HepG2 (cell line): ENCODE measurements at regions not wholly inside any gene's neighbourhood (a gene's known extent, or its start where the extent isn't known, plus 50 kb on each side); places are given as distances from the start of the nearest gene placed in this dataset.

Experiments
- ATF1 ChIP-seq: IDR thresholded peaks from 2 replicates; pipeline ENCODE4 v1.6.1; 2016; ENCODE audit warnings: mild to moderate bottlenecking, control low read depth
- DNMT1 ChIP-seq: sonication (generic); formaldehyde crosslinking; IDR thresholded peaks from 2 replicates; pipeline ENCODE4 v1.5.1; 2020; ENCODE audit warnings: mild to moderate bottlenecking, missing genetic modification reagents
- EZH2 ChIP-seq: conservative IDR thresholded peaks from 2 replicates; pipeline ENCODE4 v1.6.1; 2012; ENCODE audit warnings: mild to moderate bottlenecking, low read depth, low read length, moderate library complexity
- FOSL1 ChIP-seq: sonication (generic); formaldehyde crosslinking; IDR thresholded peaks from 2 replicates; pipeline ENCODE4 v1.9.0; 2021; ENCODE audit warnings: missing genetic modification reagents, borderline replicate concordance
- KAT7 ChIP-seq: IDR thresholded peaks from 2 replicates; pipeline ENCODE4 v1.6.1; 2018; ENCODE audit warnings: borderline replicate concordance, missing compliant biosample characterization
- POLR2A ChIP-seq, 2 experiments: IDR thresholded peaks; 2 replicates each; pipeline ENCODE4 v1.6.1; 2011; ENCODE audit warnings: low read depth in 2 of 2, low read length in 2 of 2, mild to moderate bottlenecking in 1 of 2, moderate library complexity in 1 of 2; ENCODE audit not compliant: insufficient read depth in 1 of 2
- SP140L ChIP-seq: sonication (generic); formaldehyde crosslinking; IDR thresholded peaks from 2 replicates; pipeline ENCODE4 v1.4.0; 2020; ENCODE audit warnings: missing genetic modification reagents, borderline replicate concordance
- ZNF552 ChIP-seq: sonication (generic); formaldehyde crosslinking; IDR thresholded peaks from 2 replicates; pipeline ENCODE4 v1.9.0; 2022; ENCODE audit warnings: missing genetic modification reagents, mild to moderate bottlenecking, borderline replicate concordance
- ZNF556 ChIP-seq: sonication (generic); formaldehyde crosslinking; IDR thresholded peaks from 2 replicates; pipeline ENCODE4 v1.4.0; 2020; ENCODE audit warnings: mild to moderate bottlenecking, missing genetic modification reagents, borderline replicate concordance
- ZNF768 ChIP-seq: sonication (generic); formaldehyde crosslinking; IDR thresholded peaks from 2 replicates; pipeline ENCODE4 v1.4.0; 2020; ENCODE audit warnings: missing genetic modification reagents
- TF ChIP-seq, protein P1 (sequence below): sonication (generic); formaldehyde crosslinking; IDR thresholded peaks from 2 replicates; pipeline ENCODE4 v1.5.0; 2020; ENCODE audit warnings: mild to moderate bottlenecking, missing genetic modification reagents, moderate library complexity
- TF ChIP-seq, protein P2 (sequence below): sonication (generic); formaldehyde crosslinking; IDR thresholded peaks from 2 replicates; pipeline ENCODE4 v1.4.0; 2020; ENCODE audit warnings: missing genetic modification reagents
- TF ChIP-seq, protein P3 (sequence below): sonication (generic); formaldehyde crosslinking; IDR thresholded peaks from 2 replicates; pipeline ENCODE4 v1.8.1; 2023; ENCODE audit warnings: mild to moderate bottlenecking, inconsistent platforms, moderate library complexity, missing genetic modification reagents, borderline replicate concordance

DNA sequence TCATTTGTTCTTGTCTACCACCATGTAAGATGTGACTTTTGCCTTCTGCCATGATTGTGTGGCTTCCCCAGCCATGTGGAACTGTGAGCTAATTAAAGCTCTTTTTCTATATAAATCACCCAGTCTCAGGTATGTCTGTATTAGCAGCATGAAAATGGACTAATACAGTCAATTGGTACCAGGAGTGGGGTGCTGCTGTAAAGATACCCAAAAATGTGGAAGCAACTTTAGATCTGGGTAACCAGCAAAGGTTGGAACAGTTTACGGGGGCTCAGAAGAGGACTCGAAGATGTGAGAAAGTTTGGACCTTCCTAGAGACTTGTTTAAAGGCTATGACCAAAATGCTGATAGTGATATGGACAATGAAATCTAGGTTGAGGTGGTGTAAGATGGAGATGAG, 488.9 kb downstream of the ISL1 start:
- TF ChIP-seq ZNF768 (CRISPR knock-in tag) (no peak), ZNF552 (CRISPR knock-in tag) (no peak), KAT7 (CRISPR knock-in tag) (no peak), SP140L (CRISPR knock-in tag) (no peak), POLR2A (IDR thresholded peaks at IDR 0.05; ENCODE audit: insufficient read depth in 1 of 2, low read depth in 2 of 2, low read length in 2 of 2) (no peak), EZH2 (no peak), DNMT1 (CRISPR knock-in tag) (no peak), FOSL1 (no peak), ATF1 (CRISPR knock-in tag) (no peak), ZNF556 (CRISPR knock-in tag) (no peak)
- TF ChIP-seq, protein P1, sequence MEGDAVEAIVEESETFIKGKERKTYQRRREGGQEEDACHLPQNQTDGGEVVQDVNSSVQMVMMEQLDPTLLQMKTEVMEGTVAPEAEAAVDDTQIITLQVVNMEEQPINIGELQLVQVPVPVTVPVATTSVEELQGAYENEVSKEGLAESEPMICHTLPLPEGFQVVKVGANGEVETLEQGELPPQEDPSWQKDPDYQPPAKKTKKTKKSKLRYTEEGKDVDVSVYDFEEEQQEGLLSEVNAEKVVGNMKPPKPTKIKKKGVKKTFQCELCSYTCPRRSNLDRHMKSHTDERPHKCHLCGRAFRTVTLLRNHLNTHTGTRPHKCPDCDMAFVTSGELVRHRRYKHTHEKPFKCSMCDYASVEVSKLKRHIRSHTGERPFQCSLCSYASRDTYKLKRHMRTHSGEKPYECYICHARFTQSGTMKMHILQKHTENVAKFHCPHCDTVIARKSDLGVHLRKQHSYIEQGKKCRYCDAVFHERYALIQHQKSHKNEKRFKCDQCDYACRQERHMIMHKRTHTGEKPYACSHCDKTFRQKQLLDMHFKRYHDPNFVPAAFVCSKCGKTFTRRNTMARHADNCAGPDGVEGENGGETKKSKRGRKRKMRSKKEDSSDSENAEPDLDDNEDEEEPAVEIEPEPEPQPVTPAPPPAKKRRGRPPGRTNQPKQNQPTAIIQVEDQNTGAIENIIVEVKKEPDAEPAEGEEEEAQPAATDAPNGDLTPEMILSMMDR (CRISPR knock-in tag), result no peak
- TF ChIP-seq, protein P2, sequence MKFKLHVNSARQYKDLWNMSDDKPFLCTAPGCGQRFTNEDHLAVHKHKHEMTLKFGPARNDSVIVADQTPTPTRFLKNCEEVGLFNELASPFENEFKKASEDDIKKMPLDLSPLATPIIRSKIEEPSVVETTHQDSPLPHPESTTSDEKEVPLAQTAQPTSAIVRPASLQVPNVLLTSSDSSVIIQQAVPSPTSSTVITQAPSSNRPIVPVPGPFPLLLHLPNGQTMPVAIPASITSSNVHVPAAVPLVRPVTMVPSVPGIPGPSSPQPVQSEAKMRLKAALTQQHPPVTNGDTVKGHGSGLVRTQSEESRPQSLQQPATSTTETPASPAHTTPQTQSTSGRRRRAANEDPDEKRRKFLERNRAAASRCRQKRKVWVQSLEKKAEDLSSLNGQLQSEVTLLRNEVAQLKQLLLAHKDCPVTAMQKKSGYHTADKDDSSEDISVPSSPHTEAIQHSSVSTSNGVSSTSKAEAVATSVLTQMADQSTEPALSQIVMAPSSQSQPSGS (CRISPR knock-in tag), result no peak
- TF ChIP-seq, protein P3, sequence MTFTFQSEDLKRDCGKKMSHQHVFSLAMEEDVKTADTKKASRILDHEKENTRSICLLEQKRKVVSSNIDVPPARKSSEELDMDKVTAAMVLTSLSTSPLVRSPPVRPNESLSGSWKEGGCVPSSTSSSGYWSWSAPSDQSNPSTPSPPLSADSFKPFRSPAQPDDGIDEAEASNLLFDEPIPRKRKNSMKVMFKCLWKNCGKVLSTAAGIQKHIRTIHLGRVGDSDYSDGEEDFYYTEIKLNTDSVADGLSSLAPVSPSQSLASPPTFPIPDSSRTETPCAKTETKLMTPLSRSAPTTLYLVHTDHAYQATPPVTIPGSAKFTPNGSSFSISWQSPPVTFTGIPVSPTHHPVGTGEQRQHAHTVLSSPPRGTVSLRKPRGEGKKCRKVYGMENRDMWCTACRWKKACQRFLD, result no peak
